Coronary artery (tissue), 2 donors: ENCODE measurements at regions not wholly inside any gene's neighbourhood (a gene's known extent, or its start where the extent isn't known, plus 50 kb on each side); places are given as distances from the start of the nearest gene placed in this dataset.
"Not testable (repeated sequence)": the region's sequence is repeated elsewhere in the genome, so short reads cannot be mapped to it uniquely, and the experiment has no call there.

Experiments
- DNase-seq: peaks from one replicate; pipeline ENCODE4 v3.0.0-alpha.2; 2017; ENCODE audit warnings: low spot score
- H3K27ac ChIP-seq, 2 donors: fragments of 200-600 bp; sonication (generic); one replicate each; pipeline ENCODE4 v1.5.1; 2016 to 2019
- H3K4me3 ChIP-seq: fragments of 200-600 bp; sonication (generic); 2 replicates; pipeline ENCODE4 v1.5.1; 2016; ENCODE audit warnings: mild to moderate bottlenecking, moderate library complexity
- CTCF ChIP-seq: fragments of 200-600 bp; sonication (generic); IDR thresholded peaks from one replicate; pipeline ENCODE4 v1.5.1; 2019; ENCODE audit warnings: antibody characterized with exemption

DNA sequence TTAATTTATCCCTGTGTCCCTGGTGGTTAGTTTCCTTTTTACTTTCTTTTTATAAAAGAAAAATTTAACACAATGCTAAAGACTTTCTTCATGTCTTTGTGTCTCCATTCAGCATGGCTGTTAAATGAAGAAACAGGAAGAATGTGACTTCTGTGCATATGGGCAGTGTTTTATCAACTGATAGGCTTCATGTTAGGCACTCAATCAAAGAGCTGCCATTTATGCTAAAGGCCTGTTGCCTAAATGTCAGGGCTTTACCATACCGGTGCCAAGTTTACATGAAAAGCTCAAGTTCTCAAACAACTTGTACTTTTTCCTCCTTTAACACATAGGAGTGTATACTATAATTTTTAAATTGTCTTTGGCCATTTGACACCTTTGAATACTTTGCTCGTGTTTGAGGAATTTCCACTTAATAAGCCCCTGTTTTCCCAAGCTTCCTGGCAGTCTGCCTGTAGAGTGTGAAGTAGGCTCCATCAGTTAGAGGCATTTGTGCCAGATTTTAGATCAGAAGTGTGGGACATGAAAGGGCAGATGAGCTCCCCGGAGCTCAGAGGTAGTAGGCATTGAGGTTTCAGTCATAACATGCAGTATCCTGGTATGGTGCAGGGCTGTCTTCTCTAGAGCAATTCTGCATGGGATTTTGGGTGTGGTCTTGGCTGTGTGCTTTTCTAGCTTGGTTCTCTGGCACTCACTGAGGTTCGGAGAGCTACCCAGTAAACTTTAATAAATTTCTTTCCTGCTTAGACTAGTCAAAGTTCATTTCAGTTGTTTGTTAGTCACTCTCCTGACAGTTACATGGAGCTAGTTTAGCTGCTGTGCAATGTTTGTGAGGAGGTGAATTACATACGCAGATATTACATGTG, 119.0 kb downstream of the LEPR start:
- Histone ChIP-seq H3K27ac (no peak overlapping the region), H3K4me3 (no peak overlapping the region)
- TF ChIP-seq CTCF, result no peak
- no peak for DNase-seq

GRCh38 chr1:65541161-65541560, 120.7 kb downstream of the LEPR start:
- no peak for DNase-seq
- TF ChIP-seq CTCF, result no peak
- H3K4me3 ChIP-seq, result no peak overlapping the region
- no peak overlapping the region for H3K27ac ChIP-seq

DNA sequence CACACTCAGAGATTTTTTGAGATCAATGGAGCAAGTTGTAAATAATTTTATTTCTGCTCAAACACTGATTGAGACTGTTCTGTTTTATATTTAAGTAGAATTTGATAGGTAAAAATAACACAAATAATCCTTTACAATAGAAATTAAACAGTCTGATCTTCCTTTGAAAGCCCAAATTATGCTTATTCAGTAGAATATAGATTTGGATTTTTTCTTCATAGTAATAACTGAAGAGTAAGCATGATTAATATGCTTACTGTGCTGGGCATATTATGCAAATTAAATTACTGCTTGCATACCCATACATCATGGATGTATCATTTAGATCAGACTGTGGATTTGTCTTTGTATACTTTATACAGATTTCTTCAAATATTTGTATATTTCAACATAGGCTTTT, 121.4 kb downstream of the LEPR start:
- no peak for DNase-seq
- H3K27ac ChIP-seq, result no peak overlapping the region
- H3K4me3 ChIP-seq, result no peak overlapping the region
- TF ChIP-seq CTCF, result no peak

DNA sequence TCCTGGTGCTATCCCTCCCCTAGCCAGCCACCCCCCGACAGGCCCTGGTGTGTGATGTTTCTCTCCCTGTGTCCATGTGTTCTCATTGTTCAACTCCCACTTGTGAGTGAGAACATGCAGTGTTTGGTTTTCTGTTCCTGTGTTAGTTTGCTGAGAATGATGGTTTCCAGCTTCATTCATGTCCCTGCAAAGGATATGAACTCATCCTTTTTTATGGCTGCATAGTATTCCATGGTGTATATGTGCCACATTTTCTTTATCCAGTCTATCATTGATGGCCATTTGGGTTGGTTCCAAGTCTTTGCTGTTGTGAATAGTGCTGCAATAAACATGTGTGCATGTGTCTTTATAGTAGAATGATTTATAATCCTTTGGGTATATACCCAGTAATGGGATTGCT, 122.1 kb downstream of the LEPR start:
- not testable (repeated sequence) for H3K27ac ChIP-seq, H3K4me3 ChIP-seq, DNase-seq

GRCh38 chr1:65550306-65551010, 130.0 kb downstream of the LEPR start:
- H3K4me3 ChIP-seq, H3K27ac ChIP-seq, DNase-seq: not testable (repeated sequence)

- H3K4me3 ChIP-seq, result not testable (repeated sequence)
Observed at GRCh38 chr1:65552484-65552883, 132.0 kb downstream of the LEPR start.

GRCh38 chr1:65554086-65554764, 133.8 kb downstream of the LEPR start:
- not testable (repeated sequence) for H3K4me3 ChIP-seq, DNase-seq, H3K27ac ChIP-seq

More at GRCh38 chr1:65552484-65552883, 132.0 kb downstream of the LEPR start:
- H3K27ac ChIP-seq, DNase-seq: not testable (repeated sequence)

- TF ChIP-seq CTCF, result no peak
- H3K27ac ChIP-seq, result no peak overlapping the region
- DNase-seq, result no peak
- H3K4me3 ChIP-seq, result no peak overlapping the region
Observed at GRCh38 chr1:65554829-65555228, 134.4 kb downstream of the LEPR start.

DNA sequence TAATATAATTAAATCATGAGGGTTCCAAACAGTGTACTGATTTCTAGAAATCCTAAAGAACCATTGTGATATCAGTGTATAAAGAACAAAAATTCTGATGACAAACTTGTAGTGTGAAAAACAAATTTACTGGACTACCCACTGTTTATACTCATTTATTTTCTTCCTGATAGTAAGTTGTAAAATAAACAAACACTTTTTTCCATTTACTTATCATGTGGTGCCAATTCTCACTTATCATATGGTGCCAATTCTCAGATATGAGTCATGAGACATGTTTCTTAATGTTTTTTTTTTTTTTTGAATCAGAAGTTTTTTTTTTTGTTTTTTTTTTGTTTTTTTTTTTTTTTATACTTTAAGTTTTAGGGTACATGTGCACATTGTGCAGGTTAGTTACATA, 137.7 kb downstream of the LEPR start:
- no peak for DNase-seq

More for the DNA sequence above, 137.7 kb downstream of the LEPR start:
- no peak overlapping the region for H3K4me3 ChIP-seq
- TF ChIP-seq CTCF, result no peak
- H3K27ac ChIP-seq, result no peak overlapping the region
